GM12872 (cell line): ENCODE measurements at regions not wholly inside any gene's neighbourhood (a gene's known extent, or its start where the extent isn't known, plus 50 kb on each side); places are given as distances from the start of the nearest gene placed in this dataset.

Experiments
- TF ChIP-seq, protein P1 (sequence below): IDR thresholded peaks from 3 replicates; pipeline ENCODE4 v1.5.1; 2011; ENCODE audit warnings: low read depth, mild to moderate bottlenecking, low read length, moderate library complexity; ENCODE audit not compliant: insufficient read depth

DNA sequence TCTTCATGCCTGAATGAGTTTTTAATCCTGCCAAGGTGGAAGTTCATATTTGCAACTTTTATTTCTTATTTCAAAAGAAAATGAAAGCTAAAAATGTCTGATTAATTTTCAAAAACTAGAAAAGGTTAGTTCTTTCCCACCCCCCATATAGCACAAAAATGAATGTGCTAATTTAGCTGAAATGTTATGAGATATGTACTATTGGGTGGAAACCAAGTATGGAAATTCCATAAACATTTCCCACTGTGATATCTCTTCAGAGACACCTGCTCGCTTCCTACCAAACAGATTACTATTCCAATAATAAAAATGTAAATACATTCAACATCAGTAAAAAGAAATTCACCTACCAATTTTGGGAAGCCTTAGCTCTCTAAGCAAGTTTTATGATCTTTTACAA, 678.6 kb upstream of the ID4 start:
- TF ChIP-seq, protein P1, sequence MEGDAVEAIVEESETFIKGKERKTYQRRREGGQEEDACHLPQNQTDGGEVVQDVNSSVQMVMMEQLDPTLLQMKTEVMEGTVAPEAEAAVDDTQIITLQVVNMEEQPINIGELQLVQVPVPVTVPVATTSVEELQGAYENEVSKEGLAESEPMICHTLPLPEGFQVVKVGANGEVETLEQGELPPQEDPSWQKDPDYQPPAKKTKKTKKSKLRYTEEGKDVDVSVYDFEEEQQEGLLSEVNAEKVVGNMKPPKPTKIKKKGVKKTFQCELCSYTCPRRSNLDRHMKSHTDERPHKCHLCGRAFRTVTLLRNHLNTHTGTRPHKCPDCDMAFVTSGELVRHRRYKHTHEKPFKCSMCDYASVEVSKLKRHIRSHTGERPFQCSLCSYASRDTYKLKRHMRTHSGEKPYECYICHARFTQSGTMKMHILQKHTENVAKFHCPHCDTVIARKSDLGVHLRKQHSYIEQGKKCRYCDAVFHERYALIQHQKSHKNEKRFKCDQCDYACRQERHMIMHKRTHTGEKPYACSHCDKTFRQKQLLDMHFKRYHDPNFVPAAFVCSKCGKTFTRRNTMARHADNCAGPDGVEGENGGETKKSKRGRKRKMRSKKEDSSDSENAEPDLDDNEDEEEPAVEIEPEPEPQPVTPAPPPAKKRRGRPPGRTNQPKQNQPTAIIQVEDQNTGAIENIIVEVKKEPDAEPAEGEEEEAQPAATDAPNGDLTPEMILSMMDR = no peak

GRCh38 chr6:19159089-19159488, 678.1 kb upstream of the ID4 start:
- TF ChIP-seq, protein P1 = no peak

DNA sequence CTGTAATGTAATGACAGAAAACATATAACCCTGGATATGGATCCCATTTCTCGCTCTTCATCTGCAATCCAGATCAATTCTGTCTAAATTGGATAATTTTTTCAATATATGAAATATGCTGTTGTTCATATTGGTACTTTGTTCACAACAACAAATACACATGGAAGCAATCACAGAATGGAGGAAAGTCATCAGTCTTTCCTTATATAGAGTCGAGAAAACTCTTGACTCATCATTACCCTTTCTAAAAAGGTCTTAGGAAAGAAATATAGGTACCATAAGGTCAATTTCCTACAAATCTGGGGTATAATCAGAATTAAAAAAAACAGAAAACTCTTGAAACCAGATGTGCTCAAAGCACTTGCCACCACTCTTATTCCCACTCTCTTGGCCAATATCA, 677.6 kb upstream of the ID4 start:
- TF ChIP-seq, protein P1 = no peak

GRCh38 chr6:19160081-19160730, 677.0 kb upstream of the ID4 start:
- TF ChIP-seq, protein P1 = no peak

- TF ChIP-seq, protein P1 = no peak
These were observed 669.9 kb upstream of the ID4 start for GRCh38 chr6:19167251-19167650.

DNA sequence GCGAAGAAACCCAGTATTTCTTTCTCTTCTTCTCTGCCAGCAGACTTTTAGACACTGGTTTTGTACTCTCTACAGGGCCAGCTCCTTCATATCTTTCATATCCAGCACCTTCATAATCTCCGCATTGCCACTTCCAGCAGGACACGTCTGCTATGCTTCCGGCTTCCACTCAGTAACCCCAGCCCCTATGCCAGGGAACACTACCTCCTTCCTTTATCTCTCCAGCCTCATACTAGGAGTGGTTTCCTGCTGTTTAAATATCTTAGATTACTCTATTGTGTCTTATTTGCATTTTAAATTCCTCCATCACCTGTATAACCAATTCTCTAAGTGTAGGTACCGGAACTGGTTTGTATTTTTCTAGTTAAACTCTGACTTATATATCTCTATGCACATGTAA, 667.8 kb upstream of the ID4 start:
- TF ChIP-seq, protein P1 = no peak

- TF ChIP-seq, protein P1 = no peak
These were observed 662.1 kb upstream of the ID4 start for GRCh38 chr6:19175023-19175422.
